ENCODE measurements at regions not wholly inside any gene's neighbourhood (a gene's known extent, or its start where the extent isn't known, plus 50 kb on each side); places are given as distances from the start of the nearest gene placed in this dataset.

GRCh38 chr1:113314600-113314999 lies 75.7 kb upstream of the MAGI3 start:
- in situ Hi-C loops (cut with HindIII; ENCODE audit: low sequenced_read_pairs): no loop called here
- no peak overlapping the region for H3K4me3 ChIP-seq (ENCODE audit: low read depth, low read length)
- no peak for TF ChIP-seq CTCF (IDR thresholded peaks at IDR 0.05; ENCODE audit: low read depth, low read length)
- no peak for DNase-seq (ENCODE audit: low read depth, low spot score)

GRCh38 chr1:113320272-113320671 lies 70.0 kb upstream of the MAGI3 start:
- no peak for TF ChIP-seq CTCF (IDR thresholded peaks at IDR 0.05; ENCODE audit: low read depth, low read length)
- DNase-seq (ENCODE audit: low read depth, low spot score): no peak
- H3K4me3 ChIP-seq (ENCODE audit: low read depth, low read length): no peak overlapping the region
- in situ Hi-C loops (cut with HindIII; ENCODE audit: low sequenced_read_pairs): no loop called here

GRCh38 chr1:113320972-113321680 lies 69.2 kb upstream of the MAGI3 start:
- in situ Hi-C loops (cut with HindIII; ENCODE audit: low sequenced_read_pairs): no loop called here
- no peak for DNase-seq (ENCODE audit: low read depth, low spot score)
- TF ChIP-seq CTCF (IDR thresholded peaks at IDR 0.05; ENCODE audit: low read depth, low read length): no peak
- no peak overlapping the region for H3K4me3 ChIP-seq (ENCODE audit: low read depth, low read length)

- in situ Hi-C loops (cut with HindIII; ENCODE audit: low sequenced_read_pairs): no loop called here
- DNase-seq (ENCODE audit: low read depth, low spot score): no peak
- no peak for TF ChIP-seq CTCF (IDR thresholded peaks at IDR 0.05; ENCODE audit: low read depth, low read length)
- H3K4me3 ChIP-seq (ENCODE audit: low read depth, low read length): no peak overlapping the region
Measured at GRCh38 chr1:113321771-113322387, 68.4 kb upstream of the MAGI3 start.

GRCh38 chr1:113322439-113322838 lies 67.9 kb upstream of the MAGI3 start:
- TF ChIP-seq CTCF (IDR thresholded peaks at IDR 0.05; ENCODE audit: low read depth, low read length): no peak
- in situ Hi-C loops (cut with HindIII; ENCODE audit: low sequenced_read_pairs): no loop called here
- DNase-seq (ENCODE audit: low read depth, low spot score): no peak
- H3K4me3 ChIP-seq (ENCODE audit: low read depth, low read length): no peak overlapping the region

GRCh38 chr1:113325022-113325421 lies 65.3 kb upstream of the MAGI3 start:
- no peak for TF ChIP-seq CTCF (IDR thresholded peaks at IDR 0.05; ENCODE audit: low read depth, low read length)
- in situ Hi-C loops (cut with HindIII; ENCODE audit: low sequenced_read_pairs): no loop called here
- DNase-seq (ENCODE audit: low read depth, low spot score): peak; percentile 3

More at GRCh38 chr1:113325022-113325421, 65.3 kb upstream of the MAGI3 start:
- H3K4me3 ChIP-seq (ENCODE audit: low read depth, low read length): no peak overlapping the region

Measured in astrocyte of the spinal cord (primary cell).